ENCODE measurements at regions not wholly inside any gene's neighbourhood (a gene's known extent, or its start where the extent isn't known, plus 50 kb on each side); places are given as distances from the start of the nearest gene placed in this dataset.
"Not testable (repeated sequence)": the region's sequence is repeated elsewhere in the genome, so short reads cannot be mapped to it uniquely, and the experiment has no call there.

DNA sequence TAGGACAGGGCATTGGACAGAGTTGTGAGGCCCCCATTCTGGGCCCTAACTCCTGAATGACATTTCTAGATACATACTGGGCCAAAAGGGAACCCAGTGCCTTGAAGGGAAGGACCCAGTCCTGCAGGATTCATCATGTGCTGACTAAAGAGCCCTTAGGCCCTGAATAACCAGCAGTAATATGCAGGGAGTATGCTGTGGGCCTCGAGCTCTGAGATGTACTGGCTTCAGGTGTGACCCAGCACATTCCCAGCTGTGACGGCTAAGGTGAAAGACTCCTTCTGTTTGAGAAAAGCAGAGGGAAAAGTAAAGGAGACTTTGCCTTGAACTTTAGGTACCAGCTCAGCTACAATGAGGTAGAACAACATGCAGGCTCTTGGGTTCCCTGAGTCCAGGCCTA is 138.2 kb upstream of the HUWE1 start:
- peaks cover 2% of the 10 kb centered on the region for H3K27me3 Mint-ChIP-seq (ENCODE audit: unreplicated experiment)
- H3K4me1 Mint-ChIP-seq (ENCODE audit: unreplicated experiment), result no peaks in the 10 kb centered on the region
- no peak for TF ChIP-seq CTCF (IDR thresholded peaks at IDR 0.05; ENCODE audit: unreplicated experiment)
- no peaks in the 10 kb centered on the region for H3K9me3 Mint-ChIP-seq (ENCODE audit: unreplicated experiment)
- no peak overlapping the region for H3K4me3 Mint-ChIP-seq (ENCODE audit: unreplicated experiment)
- no peak overlapping the region for H3K27ac Mint-ChIP-seq (ENCODE audit: unreplicated experiment)
- H3K36me3 Mint-ChIP-seq (ENCODE audit: low read depth, unreplicated experiment), result no peaks in the 10 kb centered on the region
- DNase-seq (ENCODE audit: low spot score), result no peak

DNA sequence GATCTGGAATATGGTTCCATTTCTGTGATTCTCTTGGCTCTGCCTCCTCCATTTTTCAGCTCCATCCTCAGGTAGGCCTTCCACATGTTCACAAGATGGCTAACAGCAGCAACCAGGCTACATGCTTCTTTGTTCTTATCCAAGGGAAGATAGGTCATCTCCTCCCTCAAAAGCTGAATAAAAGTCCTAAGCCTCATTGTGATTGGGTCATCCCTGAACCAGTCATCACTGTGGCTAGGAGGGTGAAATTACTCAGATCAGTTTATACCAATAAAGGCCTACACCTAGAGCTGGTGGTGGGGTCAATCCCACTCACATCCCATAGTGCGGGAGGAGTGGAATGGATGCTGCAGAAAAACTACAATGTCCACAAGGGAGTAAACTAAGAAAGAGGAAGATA is 131.6 kb upstream of the HUWE1 start:
- H3K27ac Mint-ChIP-seq (ENCODE audit: unreplicated experiment); DNase-seq (ENCODE audit: low spot score); H3K4me3 Mint-ChIP-seq (ENCODE audit: unreplicated experiment); H3K4me1 Mint-ChIP-seq (ENCODE audit: unreplicated experiment); H3K36me3 Mint-ChIP-seq (ENCODE audit: low read depth, unreplicated experiment); H3K27me3 Mint-ChIP-seq (ENCODE audit: unreplicated experiment); H3K9me3 Mint-ChIP-seq (ENCODE audit: unreplicated experiment): not testable (repeated sequence)

DNA sequence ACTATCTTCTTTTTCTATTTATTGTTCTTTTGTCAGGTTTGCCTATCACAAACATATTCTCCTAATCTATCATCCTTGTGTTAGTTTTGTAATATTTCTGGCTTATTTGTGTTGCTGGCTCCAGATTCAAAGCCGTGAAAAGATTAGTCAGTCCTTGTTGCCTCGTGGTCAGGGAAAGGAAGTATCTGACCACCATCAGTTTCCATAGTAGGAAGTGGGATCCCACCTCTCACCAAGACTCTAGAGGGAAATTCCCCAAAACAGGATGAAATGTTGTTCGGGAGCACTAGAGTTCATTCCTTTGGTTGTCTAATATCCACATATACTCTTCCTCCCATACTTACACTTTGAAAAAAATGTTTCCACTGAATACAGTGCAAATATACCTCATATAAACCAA is 131.0 kb upstream of the HUWE1 start:
- H3K4me3 Mint-ChIP-seq (ENCODE audit: unreplicated experiment), result no peak overlapping the region
- H3K4me1 Mint-ChIP-seq (ENCODE audit: unreplicated experiment), result peaks cover 9% of the 10 kb centered on the region
- H3K27me3 Mint-ChIP-seq (ENCODE audit: unreplicated experiment), result no peaks in the 10 kb centered on the region
- H3K36me3 Mint-ChIP-seq (ENCODE audit: low read depth, unreplicated experiment), result no peaks in the 10 kb centered on the region
- no peak for TF ChIP-seq CTCF (IDR thresholded peaks at IDR 0.05; ENCODE audit: unreplicated experiment)
- H3K9me3 Mint-ChIP-seq (ENCODE audit: unreplicated experiment), result no peaks in the 10 kb centered on the region
- DNase-seq (ENCODE audit: low spot score), result no peak
- H3K27ac Mint-ChIP-seq (ENCODE audit: unreplicated experiment), result peak overlapping the region; percentile 85

GRCh38 chrX:53813670-53814440 is 127.3 kb upstream of the HUWE1 start:
- no peak for DNase-seq (ENCODE audit: low spot score)
- TF ChIP-seq CTCF (IDR thresholded peaks at IDR 0.05; ENCODE audit: unreplicated experiment), result no peak
- H3K27ac Mint-ChIP-seq (ENCODE audit: unreplicated experiment), result no peak overlapping the region
- H3K4me3 Mint-ChIP-seq (ENCODE audit: unreplicated experiment), result no peak overlapping the region
- peaks cover 9% of the 10 kb centered on the region for H3K4me1 Mint-ChIP-seq (ENCODE audit: unreplicated experiment)
- H3K9me3 Mint-ChIP-seq (ENCODE audit: unreplicated experiment), result no peaks in the 10 kb centered on the region
- H3K36me3 Mint-ChIP-seq (ENCODE audit: low read depth, unreplicated experiment), result no peaks in the 10 kb centered on the region
- no peaks in the 10 kb centered on the region for H3K27me3 Mint-ChIP-seq (ENCODE audit: unreplicated experiment)

- no peak for TF ChIP-seq CTCF (IDR thresholded peaks at IDR 0.05; ENCODE audit: unreplicated experiment)
- DNase-seq (ENCODE audit: low spot score), result no peak
- peaks cover 8% of the 10 kb centered on the region for H3K4me1 Mint-ChIP-seq (ENCODE audit: unreplicated experiment)
- H3K36me3 Mint-ChIP-seq (ENCODE audit: low read depth, unreplicated experiment), result no peaks in the 10 kb centered on the region
- H3K27me3 Mint-ChIP-seq (ENCODE audit: unreplicated experiment), result no peaks in the 10 kb centered on the region
- H3K9me3 Mint-ChIP-seq (ENCODE audit: unreplicated experiment), result no peaks in the 10 kb centered on the region
- H3K4me3 Mint-ChIP-seq (ENCODE audit: unreplicated experiment), result no peak overlapping the region
- H3K27ac Mint-ChIP-seq (ENCODE audit: unreplicated experiment), result no peak overlapping the region
Observed at GRCh38 chrX:53798281-53798680, 111.8 kb upstream of the HUWE1 start.

Measured in endothelial cell (in vitro differentiated cells).